MM.1S (cell line): ENCODE measurements at regions not wholly inside any gene's neighbourhood (a gene's known extent, or its start where the extent isn't known, plus 50 kb on each side); places are given as distances from the start of the nearest gene placed in this dataset.

ENCODE experiments used
- DNase-seq: peaks from one replicate; pipeline ENCODE4 v3.0.0-alpha.2; 2015
- H2AFZ ChIP-seq: fragments of 300-600 bp; sonication (generic); 2 replicates; pipeline ENCODE4 v1.6.0; 2016; ENCODE audit warnings: antibody characterized with exemption, low read length
- H3F3A ChIP-seq: fragments of 300-600 bp; sonication (generic); 2 replicates; pipeline ENCODE4 v1.6.1; 2016; ENCODE audit warnings: mild to moderate bottlenecking, antibody characterized with exemption, low read length, moderate library complexity, mixed read lengths; ENCODE audit not compliant: insufficient read depth
- H3K27ac ChIP-seq: fragments of 300-600 bp; sonication (generic); 2 replicates; pipeline ENCODE4 v1.5.1; 2016; ENCODE audit warnings: mild to moderate bottlenecking, low read length
- H3K27me3 ChIP-seq: fragments of 300-600 bp; sonication (generic); replicated peaks from 2 replicates; pipeline ENCODE4 v1.6.0; 2016; ENCODE audit warnings: low read length; ENCODE audit not compliant: insufficient read depth
- H3K36me3 ChIP-seq: fragments of 300-600 bp; sonication (generic); replicated peaks from 2 replicates; pipeline ENCODE4 v1.6.1; 2016; ENCODE audit warnings: mild to moderate bottlenecking, low read length, mixed read lengths; ENCODE audit not compliant: insufficient read depth
- H3K4me1 ChIP-seq: fragments of 300-600 bp; sonication (generic); 2 replicates; pipeline ENCODE4 v1.6.1; 2016; ENCODE audit warnings: low read length, mixed read lengths
- H3K4me2 ChIP-seq: fragments of 300-600 bp; sonication (generic); 2 replicates; pipeline ENCODE4 v1.6.0; 2016; ENCODE audit warnings: low read depth, low read length
- H3K4me3 ChIP-seq: fragments of 300-600 bp; sonication (generic); 2 replicates; pipeline ENCODE4 v1.5.1; 2016; ENCODE audit warnings: low read length, mixed read lengths
- H3K79me2 ChIP-seq: fragments of 300-600 bp; sonication (generic); 2 replicates; pipeline ENCODE4 v1.6.1; 2016; ENCODE audit warnings: mixed run types, low read length, mixed read lengths
- H3K9ac ChIP-seq: fragments of 300-600 bp; sonication (generic); 2 replicates; pipeline ENCODE4 v1.6.1; 2016; ENCODE audit warnings: low read length, mixed read lengths
- H3K9me2 ChIP-seq: fragments of 300-600 bp; sonication (generic); replicated peaks from 2 replicates; pipeline ENCODE4 v1.6.1; 2016; ENCODE audit warnings: mild to moderate bottlenecking, low read length, mixed read lengths; ENCODE audit not compliant: insufficient read depth
- H3K9me3 ChIP-seq: fragments of 300-600 bp; sonication (generic); replicated peaks from 2 replicates; pipeline ENCODE4 v1.6.1; 2016; ENCODE audit warnings: mild to moderate bottlenecking, low read length, mixed read lengths; ENCODE audit not compliant: insufficient read depth
- H4K20me1 ChIP-seq: fragments of 300-600 bp; sonication (generic); 2 replicates; pipeline ENCODE4 v1.6.1; 2016; ENCODE audit warnings: mild to moderate bottlenecking, low read length, moderate library complexity, mixed read lengths; ENCODE audit not compliant: insufficient read depth
- CTCF ChIP-seq: fragments of 300-600 bp; sonication (generic); IDR thresholded peaks from 2 replicates; pipeline ENCODE4 v1.5.1; 2016; ENCODE audit warnings: antibody characterized with exemption, low read length, mixed read lengths
- EZH2 ChIP-seq: fragments of 300-600 bp; sonication (generic); optimal IDR thresholded peaks from 2 replicates; pipeline ENCODE3; 2017; ENCODE audit warnings: low read depth, mild to moderate bottlenecking, antibody characterized with exemption, low read length, mixed read lengths
- EZH2phosphoT487 ChIP-seq: fragments of 300-600 bp; sonication (generic); IDR thresholded peaks from 2 replicates; pipeline ENCODE4 v1.6.1; 2018; ENCODE audit warnings: antibody characterized with exemption, low read length

GRCh38 chr16:5944971-5945370 lies 847.4 kb upstream of the EEF2KMT start:
- Histone ChIP-seq H3K36me3 (no peaks in the 10 kb centered on the region), H3F3A (no peaks in the 10 kb centered on the region), H2AFZ (no peak overlapping the region), H3K9me3 (no peaks in the 10 kb centered on the region), H3K27ac (no peak overlapping the region), H3K4me2 (no peak overlapping the region), H3K9ac (no peak overlapping the region), H3K27me3 (no peaks in the 10 kb centered on the region), H3K79me2 (no peaks in the 10 kb centered on the region), H3K9me2 (no peaks in the 10 kb centered on the region), H3K4me3 (no peak overlapping the region), H4K20me1 (no peaks in the 10 kb centered on the region), H3K4me1 (no peaks in the 10 kb centered on the region)
- TF ChIP-seq EZH2phosphoT487 (no peak), CTCF (no peak), EZH2 (no peak)
- no peak for DNase-seq

GRCh38 chr16:5938607-5939006 lies 841.0 kb upstream of the EEF2KMT start:
- TF ChIP-seq CTCF: no peak
- no peak for TF ChIP-seq EZH2phosphoT487
- TF ChIP-seq EZH2: no peak
- no peak overlapping the region for H3K4me3 ChIP-seq
- no peaks in the 10 kb centered on the region for H4K20me1 ChIP-seq
- no peaks in the 10 kb centered on the region for H3K36me3 ChIP-seq
- no peaks in the 10 kb centered on the region for H3F3A ChIP-seq
- H3K4me2 ChIP-seq: no peak overlapping the region
- H3K79me2 ChIP-seq: no peaks in the 10 kb centered on the region
- H3K9ac ChIP-seq: no peak overlapping the region
- no peak overlapping the region for H2AFZ ChIP-seq
- no peaks in the 10 kb centered on the region for H3K4me1 ChIP-seq
- H3K27me3 ChIP-seq: no peaks in the 10 kb centered on the region
- DNase-seq: no peak
- H3K9me3 ChIP-seq: no peaks in the 10 kb centered on the region
- H3K27ac ChIP-seq: no peak overlapping the region
- H3K9me2 ChIP-seq: no peaks in the 10 kb centered on the region

- Histone ChIP-seq H3K27me3 (no peaks in the 10 kb centered on the region), H3K9me2 (no peaks in the 10 kb centered on the region), H4K20me1 (no peaks in the 10 kb centered on the region), H3K27ac (no peak overlapping the region), H3F3A (no peaks in the 10 kb centered on the region), H3K4me3 (no peak overlapping the region), H3K4me1 (no peaks in the 10 kb centered on the region), H3K9ac (no peak overlapping the region), H3K36me3 (no peaks in the 10 kb centered on the region), H2AFZ (no peak overlapping the region), H3K4me2 (no peak overlapping the region), H3K9me3 (no peaks in the 10 kb centered on the region), H3K79me2 (no peaks in the 10 kb centered on the region)
- TF ChIP-seq EZH2phosphoT487 (no peak), EZH2 (no peak)
- no peak for DNase-seq
These were observed 835.3 kb upstream of the EEF2KMT start for GRCh38 chr16:5932906-5933305.

GRCh38 chr16:5928476-5929065 lies 831.0 kb upstream of the EEF2KMT start:
- Histone ChIP-seq H3K9me3 (no peaks in the 10 kb centered on the region), H4K20me1 (no peaks in the 10 kb centered on the region), H3K36me3 (no peaks in the 10 kb centered on the region), H3K27me3 (no peaks in the 10 kb centered on the region), H3K79me2 (no peaks in the 10 kb centered on the region), H3K4me2 (no peak overlapping the region), H3K9ac (no peak overlapping the region), H3K9me2 (no peaks in the 10 kb centered on the region), H3K4me3 (no peak overlapping the region), H3K27ac (no peak overlapping the region), H2AFZ (no peak overlapping the region), H3F3A (no peaks in the 10 kb centered on the region), H3K4me1 (no peaks in the 10 kb centered on the region)
- TF ChIP-seq EZH2: no peak
- TF ChIP-seq CTCF: no peak
- no peak for TF ChIP-seq EZH2phosphoT487
- no peak for DNase-seq
